HUES6 (cell line): ENCODE measurements at regions not wholly inside any gene's neighbourhood (a gene's known extent, or its start where the extent isn't known, plus 50 kb on each side); places are given as distances from the start of the nearest gene placed in this dataset.
"Not testable (repeated sequence)": the region's sequence is repeated elsewhere in the genome, so short reads cannot be mapped to it uniquely, and the experiment has no call there.

Experiments
- H3K27ac ChIP-seq: 2 replicates; pipeline ENCODE4 v1.7.0; 2013; ENCODE audit warnings: low read depth, mild to moderate bottlenecking, low read length, inconsistent platforms
- H3K27me3 ChIP-seq: 2 replicates; pipeline ENCODE4 v1.6.1; 2013; ENCODE audit warnings: low read length; ENCODE audit not compliant: control insufficient read depth, insufficient read depth
- H3K36me3 ChIP-seq: 2 replicates; pipeline ENCODE4 v1.6.1; 2013; ENCODE audit warnings: low read length; ENCODE audit not compliant: control insufficient read depth, insufficient read depth
- H3K4me1 ChIP-seq: 2 replicates; pipeline ENCODE4 v1.6.1; 2013; ENCODE audit warnings: low read length; ENCODE audit not compliant: control insufficient read depth, insufficient read depth
- H3K4me3 ChIP-seq: 2 replicates; pipeline ENCODE4 v1.5.1; 2013; ENCODE audit warnings: low read depth, low read length
- H3K9ac ChIP-seq: one replicate; pipeline ENCODE4 v1.6.1; 2013; ENCODE audit warnings: mild to moderate bottlenecking, low read length
- H3K9me3 ChIP-seq: 2 replicates; pipeline ENCODE4 v1.6.1; 2013; ENCODE audit warnings: low read depth, low read length; ENCODE audit not compliant: control insufficient read depth, insufficient read depth

- Histone ChIP-seq H3K36me3 (no peaks in the 10 kb centered on the region), H3K4me1 (no peaks in the 10 kb centered on the region), H3K27me3 (no peaks in the 10 kb centered on the region), H3K9me3 (no peaks in the 10 kb centered on the region), H3K4me3 (no peak overlapping the region), H3K27ac (no peak overlapping the region), H3K9ac (no peak overlapping the region)
Observed at GRCh38 chr3:20510396-20510795, 324.4 kb upstream of the SGO1 start.

DNA sequence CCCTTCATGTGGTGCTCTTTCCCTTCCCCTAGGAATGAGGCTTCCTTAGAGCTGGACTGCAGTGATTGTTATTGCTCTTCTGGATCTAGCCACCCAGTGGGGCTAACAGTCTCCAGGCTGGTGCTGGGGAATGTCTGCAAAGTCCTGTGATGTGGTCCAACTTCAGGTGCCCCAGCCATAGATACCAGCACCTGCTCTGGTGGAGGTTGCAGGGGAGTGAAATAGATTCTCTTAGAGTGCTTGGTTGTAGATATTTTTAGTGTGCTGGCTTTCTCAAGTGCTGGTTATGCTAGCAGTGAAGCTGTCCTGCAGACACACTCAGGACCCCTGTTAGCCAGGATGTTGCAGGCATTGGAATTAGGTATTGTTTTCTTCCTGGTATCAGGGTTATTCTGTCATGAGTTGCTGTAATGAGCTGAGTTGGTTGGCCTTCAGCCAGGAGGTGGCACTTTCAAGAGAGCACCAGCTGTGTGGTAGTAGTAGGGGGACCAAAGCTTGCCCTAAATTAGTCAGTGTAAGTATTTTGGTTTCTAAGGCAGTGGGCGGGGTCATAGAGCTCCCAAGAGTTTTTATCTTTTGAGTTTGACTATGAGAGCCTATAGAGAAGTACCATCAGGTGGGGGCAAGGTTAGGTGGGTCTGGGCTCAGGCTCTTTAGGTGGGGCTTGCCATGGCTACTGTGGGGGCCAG, 317.5 kb upstream of the SGO1 start:
- Histone ChIP-seq H3K27ac (no peak overlapping the region), H3K9ac (no peak overlapping the region), H3K36me3 (no peaks in the 10 kb centered on the region), H3K4me1 (no peaks in the 10 kb centered on the region), H3K4me3 (no peak overlapping the region), H3K9me3 (no peaks in the 10 kb centered on the region), H3K27me3 (no peaks in the 10 kb centered on the region)

GRCh38 chr3:20490996-20491395, 305.0 kb upstream of the SGO1 start:
- Histone ChIP-seq H3K9ac (no peak overlapping the region), H3K9me3 (no peaks in the 10 kb centered on the region), H3K36me3 (no peaks in the 10 kb centered on the region), H3K4me3 (no peak overlapping the region), H3K27ac (no peak overlapping the region), H3K4me1 (no peaks in the 10 kb centered on the region), H3K27me3 (no peaks in the 10 kb centered on the region)

GRCh38 chr3:20488151-20488550, 302.1 kb upstream of the SGO1 start:
- Histone ChIP-seq H3K4me3 (no peak overlapping the region), H3K9ac (no peak overlapping the region), H3K36me3 (no peaks in the 10 kb centered on the region), H3K27ac (no peak overlapping the region), H3K27me3 (no peaks in the 10 kb centered on the region), H3K9me3 (peaks cover 13% of the 10 kb centered on the region), H3K4me1 (no peaks in the 10 kb centered on the region)

- Histone ChIP-seq H3K9ac (no peak overlapping the region), H3K4me3 (no peak overlapping the region), H3K9me3 (peaks cover 29% of the 10 kb centered on the region), H3K27ac (no peak overlapping the region), H3K27me3 (no peaks in the 10 kb centered on the region), H3K4me1 (peaks cover 18% of the 10 kb centered on the region; the same call in 1 of the 2 replicates), H3K36me3 (no peaks in the 10 kb centered on the region)
Observed at GRCh38 chr3:20484126-20484525, 298.1 kb upstream of the SGO1 start.

DNA sequence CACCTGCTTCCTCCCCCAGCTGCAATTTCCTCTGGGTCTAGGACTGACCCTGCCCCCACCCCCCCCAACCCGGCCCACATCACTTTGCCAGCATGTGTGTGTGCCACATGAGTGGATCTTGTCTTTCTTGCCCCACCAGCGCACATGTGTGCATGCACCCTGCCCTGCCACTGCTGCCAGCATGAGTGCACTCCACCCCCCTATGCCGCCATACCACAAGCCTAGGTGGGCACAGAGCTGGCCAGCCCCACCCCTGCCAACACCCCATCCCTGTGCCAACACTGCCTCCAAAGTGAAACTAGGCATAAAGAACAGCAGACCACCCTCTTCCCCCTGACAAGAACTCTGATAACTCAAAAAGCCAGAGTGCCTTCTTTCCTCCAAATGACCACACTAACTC, 296.3 kb upstream of the SGO1 start:
- Histone ChIP-seq H3K36me3 (no peaks in the 10 kb centered on the region), H3K27ac (no peak overlapping the region), H3K9ac (no peak overlapping the region), H3K27me3 (no peaks in the 10 kb centered on the region), H3K4me1 (peaks cover 18% of the 10 kb centered on the region; the same call in 1 of the 2 replicates), H3K4me3 (no peak overlapping the region), H3K9me3 (peaks cover 29% of the 10 kb centered on the region)

GRCh38 chr3:20480786-20481365, 294.9 kb upstream of the SGO1 start:
- Histone ChIP-seq H3K27me3 (no peaks in the 10 kb centered on the region), H3K27ac (peak overlapping the region; percentile 34; the same call in 1 of the 2 replicates), H3K36me3 (no peaks in the 10 kb centered on the region), H3K9me3 (peaks cover 29% of the 10 kb centered on the region), H3K9ac (no peak overlapping the region), H3K4me1 (peaks cover 18% of the 10 kb centered on the region; the same call in 1 of the 2 replicates), H3K4me3 (no peak overlapping the region)

DNA sequence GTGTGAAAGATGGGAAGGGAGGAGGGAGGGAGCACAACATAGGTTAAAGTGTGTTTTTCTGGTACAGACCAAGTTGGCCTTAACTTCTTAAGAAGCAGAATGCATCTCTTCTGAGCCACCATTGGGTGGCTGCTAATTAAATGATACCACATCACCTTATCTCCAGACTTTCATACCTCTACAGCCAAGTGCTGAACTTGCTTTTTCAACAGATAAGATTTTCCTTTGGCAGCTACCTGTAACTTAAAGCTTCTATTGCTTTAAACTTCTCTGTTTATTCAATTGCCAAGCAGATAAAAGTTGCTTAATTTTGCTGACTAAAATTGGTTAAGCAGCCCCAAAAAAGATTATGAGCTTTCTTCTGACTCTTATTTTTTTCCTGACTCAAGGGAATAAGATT, 292.4 kb upstream of the SGO1 start:
- H3K27me3 ChIP-seq: no peaks in the 10 kb centered on the region
- no peak overlapping the region for H3K4me3 ChIP-seq
- H3K27ac ChIP-seq: no peak overlapping the region
- H3K9ac ChIP-seq: no peak overlapping the region
- H3K36me3 ChIP-seq: no peaks in the 10 kb centered on the region
- H3K9me3 ChIP-seq: peaks cover 19% of the 10 kb centered on the region
- H3K4me1 ChIP-seq: peaks cover 18% of the 10 kb centered on the region; the same call in 1 of the 2 replicates

- H3K27me3 ChIP-seq, H3K36me3 ChIP-seq, H3K9ac ChIP-seq, H3K4me3 ChIP-seq, H3K4me1 ChIP-seq, H3K27ac ChIP-seq: not testable (repeated sequence)
- peaks cover 20% of the 10 kb centered on the region for H3K9me3 ChIP-seq
Observed at GRCh38 chr3:20464237-20464636, 278.2 kb upstream of the SGO1 start.

DNA sequence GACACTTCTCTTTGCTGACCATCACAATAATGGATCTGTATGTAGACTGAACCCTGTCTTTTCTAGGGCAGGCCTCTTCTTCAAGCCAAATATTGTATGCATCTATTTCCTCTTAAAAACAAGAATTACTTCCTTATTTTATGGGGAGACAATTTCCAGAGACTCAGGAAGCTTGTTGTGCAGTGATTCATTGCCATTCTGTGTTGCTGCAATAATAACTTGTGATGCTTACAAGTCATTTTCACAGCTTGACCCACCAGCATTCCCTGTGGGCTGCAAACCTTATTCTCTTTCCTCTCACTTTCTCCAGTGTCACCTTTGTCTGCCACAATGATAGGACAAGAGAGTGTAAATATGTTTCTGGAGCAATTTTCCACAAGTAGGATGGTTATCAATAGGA, 276.7 kb upstream of the SGO1 start:
- H3K9ac ChIP-seq: no peak overlapping the region
- peaks cover 8% of the 10 kb centered on the region; the same call in 1 of the 2 replicates for H3K4me1 ChIP-seq

GRCh38 chr3:20462226-20462625, 276.2 kb upstream of the SGO1 start:
- Histone ChIP-seq H3K27ac (no peak overlapping the region), H3K36me3 (no peaks in the 10 kb centered on the region), H3K9ac (no peak overlapping the region), H3K4me3 (no peak overlapping the region), H3K9me3 (peaks cover 28% of the 10 kb centered on the region), H3K4me1 (peaks cover 8% of the 10 kb centered on the region; the same call in 1 of the 2 replicates), H3K27me3 (no peaks in the 10 kb centered on the region)

More for the DNA sequence above, 276.7 kb upstream of the SGO1 start:
- Histone ChIP-seq H3K36me3 (no peaks in the 10 kb centered on the region), H3K4me3 (no peak overlapping the region), H3K9me3 (peaks cover 28% of the 10 kb centered on the region), H3K27me3 (no peaks in the 10 kb centered on the region), H3K27ac (no peak overlapping the region)
